ENCODE measurements at regions not wholly inside any gene's neighbourhood (a gene's known extent, or its start where the extent isn't known, plus 50 kb on each side); places are given as distances from the start of the nearest gene placed in this dataset.

DNA sequence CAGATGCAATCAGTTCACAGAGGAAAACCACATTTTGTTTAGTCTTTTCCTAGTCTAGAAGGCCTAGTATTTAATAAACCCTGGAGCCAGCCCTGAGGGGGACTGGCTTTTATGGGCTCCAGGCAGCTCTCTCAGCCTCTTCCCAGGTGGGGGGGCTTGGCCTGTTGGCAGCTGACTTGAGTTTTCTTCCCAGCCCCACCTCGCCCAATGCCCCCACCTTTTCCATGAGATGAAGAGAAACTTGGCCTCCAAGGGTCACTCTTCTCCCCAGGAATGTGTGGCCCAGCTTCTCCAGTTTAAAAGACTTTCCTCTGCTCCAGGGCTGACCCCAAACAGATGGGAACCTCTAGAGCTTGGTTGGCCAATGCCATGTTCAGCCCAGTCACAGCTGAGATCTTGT is 196.1 kb downstream of the BMP7 start:
- Mint-ChIP-seq H3K36me3 (ENCODE audit: low read depth) (no peaks in the 10 kb centered on the region), H3K4me1 (no peaks in the 10 kb centered on the region), H3K27me3 (peaks cover 25% of the 10 kb centered on the region), H3K9me3 (no peaks in the 10 kb centered on the region), H3K27ac (no peak overlapping the region), H3K4me3 (no peak overlapping the region)
- intact Hi-C loops (cut with micrococcal nuclease): no loop called here
- no peak for DNase-seq

- DNase-seq: no peak
- intact Hi-C loops (cut with micrococcal nuclease): no loop called here
- no peak overlapping the region for H3K4me3 Mint-ChIP-seq
Measured at GRCh38 chr20:57071283-57071731, 195.1 kb downstream of the BMP7 start.

GRCh38 chr20:57071954-57072583 is 194.4 kb downstream of the BMP7 start:
- intact Hi-C loops (cut with micrococcal nuclease): no loop called here
- H3K4me3 Mint-ChIP-seq: no peak overlapping the region
- H3K27ac Mint-ChIP-seq: no peak overlapping the region
- no peaks in the 10 kb centered on the region for H3K4me1 Mint-ChIP-seq
- no peak for DNase-seq
- H3K27me3 Mint-ChIP-seq: peaks cover 19% of the 10 kb centered on the region
- H3K9me3 Mint-ChIP-seq: peaks cover 4% of the 10 kb centered on the region
- H3K36me3 Mint-ChIP-seq (ENCODE audit: low read depth): no peaks in the 10 kb centered on the region

More at GRCh38 chr20:57071283-57071731, 195.1 kb downstream of the BMP7 start:
- Mint-ChIP-seq H3K27me3 (peaks cover 19% of the 10 kb centered on the region), H3K4me1 (no peaks in the 10 kb centered on the region), H3K9me3 (no peaks in the 10 kb centered on the region), H3K27ac (no peak overlapping the region), H3K36me3 (ENCODE audit: low read depth) (no peaks in the 10 kb centered on the region)

DNA sequence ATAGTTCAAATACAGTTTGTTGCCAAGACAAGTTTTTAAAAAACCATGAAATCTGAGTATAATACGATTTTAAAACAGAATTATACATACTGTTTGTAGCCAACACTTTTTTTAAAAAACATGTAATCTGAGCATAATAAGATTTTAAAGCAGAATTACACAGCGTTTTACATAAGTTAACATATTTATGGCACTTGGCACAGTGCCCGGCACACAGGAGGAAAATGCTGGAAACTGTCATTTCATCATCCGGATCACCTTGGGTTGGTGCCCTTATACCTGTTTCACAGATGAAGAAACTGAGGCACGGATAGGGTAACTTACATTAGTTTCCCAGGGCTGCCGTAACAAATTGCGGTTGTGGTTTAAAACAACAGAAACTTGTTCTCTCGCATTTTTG is 193.0 kb downstream of the BMP7 start:
- H3K27ac Mint-ChIP-seq: no peak overlapping the region
- peaks cover 15% of the 10 kb centered on the region for H3K27me3 Mint-ChIP-seq
- peaks cover 5% of the 10 kb centered on the region for H3K9me3 Mint-ChIP-seq
- H3K4me3 Mint-ChIP-seq: no peak overlapping the region
- intact Hi-C loops (cut with micrococcal nuclease): no loop called here
- no peaks in the 10 kb centered on the region for H3K36me3 Mint-ChIP-seq (ENCODE audit: low read depth)
- DNase-seq: no peak
- no peaks in the 10 kb centered on the region for H3K4me1 Mint-ChIP-seq

- no peak for DNase-seq
- H3K4me1 Mint-ChIP-seq: no peaks in the 10 kb centered on the region
- peaks cover 15% of the 10 kb centered on the region for H3K27me3 Mint-ChIP-seq
- intact Hi-C loops (cut with micrococcal nuclease): no loop called here
- peaks cover 13% of the 10 kb centered on the region for H3K9me3 Mint-ChIP-seq
- no peak overlapping the region for H3K27ac Mint-ChIP-seq
- H3K36me3 Mint-ChIP-seq (ENCODE audit: low read depth): no peaks in the 10 kb centered on the region
- H3K4me3 Mint-ChIP-seq: no peak overlapping the region
Measured at GRCh38 chr20:57074386-57074785, 192.1 kb downstream of the BMP7 start.

- Mint-ChIP-seq H3K27me3 (peaks cover 15% of the 10 kb centered on the region), H3K4me3 (no peak overlapping the region), H3K9me3 (peaks cover 13% of the 10 kb centered on the region), H3K36me3 (ENCODE audit: low read depth) (no peaks in the 10 kb centered on the region), H3K4me1 (no peaks in the 10 kb centered on the region), H3K27ac (no peak overlapping the region)
- intact Hi-C loops (cut with micrococcal nuclease): no loop called here
- DNase-seq: no peak
Measured at GRCh38 chr20:57075181-57075580, 191.3 kb downstream of the BMP7 start.

DNA sequence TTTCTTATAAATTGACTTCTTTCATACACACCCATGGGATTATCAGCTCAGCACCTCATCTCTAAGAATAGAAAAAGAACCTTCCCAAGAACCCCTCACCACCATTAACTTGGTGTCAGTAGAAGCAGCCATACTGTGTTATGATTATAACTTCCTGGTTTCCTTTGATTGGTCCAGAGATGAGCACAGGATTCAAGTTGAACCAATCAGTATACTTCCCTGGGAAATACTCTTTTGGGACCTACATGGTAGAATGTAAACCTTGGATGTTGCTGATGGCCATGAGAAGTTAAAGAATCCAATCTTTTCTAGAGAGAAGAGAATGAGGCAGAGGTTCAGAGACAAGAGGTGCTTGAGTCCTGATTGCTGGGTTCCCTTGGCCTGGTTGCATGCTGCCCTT is 190.8 kb downstream of the BMP7 start:
- H3K4me3 Mint-ChIP-seq: no peak overlapping the region

DNA sequence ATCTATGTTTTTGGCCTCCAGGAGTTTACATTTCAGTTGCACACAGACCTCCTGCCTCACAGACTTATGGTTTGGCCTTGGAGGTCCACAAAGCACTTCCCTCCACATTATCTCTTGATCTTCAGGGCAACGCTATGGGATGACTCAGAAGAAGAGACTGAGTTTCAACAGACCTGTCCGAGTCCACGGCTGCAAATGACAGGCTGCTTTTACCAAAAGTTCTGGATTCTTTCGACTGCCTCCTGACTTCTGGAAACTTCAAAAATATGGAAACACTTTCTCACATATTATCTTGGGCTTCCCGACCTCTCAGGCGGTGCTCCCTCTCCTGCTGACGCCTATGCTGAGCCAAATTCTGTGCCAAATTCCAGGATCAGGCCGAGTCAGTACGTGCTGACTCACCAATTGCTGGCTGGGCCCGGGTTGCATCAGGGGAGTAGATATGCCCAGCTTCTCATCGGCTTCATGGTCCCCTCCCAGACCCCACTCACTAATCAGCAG is 190.2 kb downstream of the BMP7 start:
- no peaks in the 10 kb centered on the region for H3K4me1 Mint-ChIP-seq

More for the DNA sequence above, 190.8 kb downstream of the BMP7 start:
- intact Hi-C loops (cut with micrococcal nuclease): no loop called here
- peaks cover 13% of the 10 kb centered on the region for H3K27me3 Mint-ChIP-seq
- H3K4me1 Mint-ChIP-seq: no peaks in the 10 kb centered on the region
- peaks cover 13% of the 10 kb centered on the region for H3K9me3 Mint-ChIP-seq
- no peaks in the 10 kb centered on the region for H3K36me3 Mint-ChIP-seq (ENCODE audit: low read depth)
- no peak for DNase-seq
- H3K27ac Mint-ChIP-seq: no peak overlapping the region

DNA sequence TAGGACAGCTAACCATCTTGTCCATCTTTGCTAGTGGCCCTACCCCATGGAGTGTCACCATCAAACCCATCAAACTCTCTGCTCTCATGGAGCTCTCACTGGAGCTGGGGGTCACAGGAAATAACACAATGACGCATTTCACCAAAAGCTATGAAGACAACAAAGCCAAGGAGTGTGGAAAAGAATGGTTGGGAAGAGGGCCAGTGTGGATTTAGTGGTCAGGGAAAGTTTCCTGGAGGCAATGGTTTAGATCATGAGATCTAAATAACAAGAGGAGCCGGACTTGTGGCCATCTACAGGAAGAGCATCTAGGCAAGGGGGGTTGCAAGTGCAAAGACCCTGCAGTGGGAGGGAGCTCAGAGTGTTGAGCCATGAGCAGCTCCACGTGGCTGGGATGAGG is 189.5 kb downstream of the BMP7 start:
- Mint-ChIP-seq H3K4me1 (no peaks in the 10 kb centered on the region), H3K36me3 (ENCODE audit: low read depth) (no peaks in the 10 kb centered on the region), H3K27me3 (peaks cover 3% of the 10 kb centered on the region), H3K27ac (no peak overlapping the region), H3K9me3 (peaks cover 13% of the 10 kb centered on the region), H3K4me3 (no peak overlapping the region)
- intact Hi-C loops (cut with micrococcal nuclease): no loop called here
- no peak for DNase-seq

More for the DNA sequence above, 190.2 kb downstream of the BMP7 start:
- Mint-ChIP-seq H3K4me3 (no peak overlapping the region), H3K27ac (no peak overlapping the region), H3K36me3 (ENCODE audit: low read depth) (no peaks in the 10 kb centered on the region), H3K9me3 (peaks cover 13% of the 10 kb centered on the region), H3K27me3 (peaks cover 10% of the 10 kb centered on the region)
- intact Hi-C loops (cut with micrococcal nuclease): no loop called here
- DNase-seq: no peak

DNA sequence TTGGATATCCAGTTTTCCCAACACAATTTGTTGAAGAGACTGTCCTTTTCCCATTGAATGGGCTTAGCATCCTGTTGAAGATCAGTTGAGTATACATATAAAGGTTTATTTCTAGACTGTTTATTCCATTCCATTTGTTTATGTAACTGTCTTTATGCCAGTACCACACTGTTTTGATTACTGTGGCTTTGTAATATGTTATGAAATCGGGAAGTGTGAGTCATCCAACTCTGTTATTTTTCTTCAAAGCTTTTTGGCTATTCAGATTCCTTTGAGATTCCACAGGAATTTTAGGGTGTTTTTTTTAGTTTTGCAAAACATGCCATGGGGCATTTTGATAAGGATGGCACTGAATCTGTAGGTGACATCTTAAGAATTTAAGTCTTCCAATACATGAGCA is 188.3 kb downstream of the BMP7 start:
- Mint-ChIP-seq H3K36me3 (ENCODE audit: low read depth) (no peaks in the 10 kb centered on the region), H3K27ac (no peak overlapping the region), H3K9me3 (peaks cover 13% of the 10 kb centered on the region), H3K4me1 (no peaks in the 10 kb centered on the region), H3K4me3 (no peak overlapping the region), H3K27me3 (no peaks in the 10 kb centered on the region)
- intact Hi-C loops (cut with micrococcal nuclease): no loop called here
- no peak for DNase-seq

- Mint-ChIP-seq H3K9me3 (peaks cover 13% of the 10 kb centered on the region), H3K36me3 (ENCODE audit: low read depth) (no peaks in the 10 kb centered on the region), H3K27ac (no peak overlapping the region), H3K4me1 (no peaks in the 10 kb centered on the region), H3K27me3 (no peaks in the 10 kb centered on the region), H3K4me3 (no peak overlapping the region)
- intact Hi-C loops (cut with micrococcal nuclease): no loop called here
- no peak for DNase-seq
Measured at GRCh38 chr20:57079031-57080005, 187.1 kb downstream of the BMP7 start.

GRCh38 chr20:57080796-57081195 is 185.6 kb downstream of the BMP7 start:
- no peaks in the 10 kb centered on the region for H3K27me3 Mint-ChIP-seq
- intact Hi-C loops (cut with micrococcal nuclease): no loop called here
- H3K36me3 Mint-ChIP-seq (ENCODE audit: low read depth): no peaks in the 10 kb centered on the region
- H3K9me3 Mint-ChIP-seq: peaks cover 13% of the 10 kb centered on the region
- DNase-seq: no peak
- H3K4me1 Mint-ChIP-seq: no peaks in the 10 kb centered on the region
- H3K4me3 Mint-ChIP-seq: no peak overlapping the region
- no peak overlapping the region for H3K27ac Mint-ChIP-seq

DNA sequence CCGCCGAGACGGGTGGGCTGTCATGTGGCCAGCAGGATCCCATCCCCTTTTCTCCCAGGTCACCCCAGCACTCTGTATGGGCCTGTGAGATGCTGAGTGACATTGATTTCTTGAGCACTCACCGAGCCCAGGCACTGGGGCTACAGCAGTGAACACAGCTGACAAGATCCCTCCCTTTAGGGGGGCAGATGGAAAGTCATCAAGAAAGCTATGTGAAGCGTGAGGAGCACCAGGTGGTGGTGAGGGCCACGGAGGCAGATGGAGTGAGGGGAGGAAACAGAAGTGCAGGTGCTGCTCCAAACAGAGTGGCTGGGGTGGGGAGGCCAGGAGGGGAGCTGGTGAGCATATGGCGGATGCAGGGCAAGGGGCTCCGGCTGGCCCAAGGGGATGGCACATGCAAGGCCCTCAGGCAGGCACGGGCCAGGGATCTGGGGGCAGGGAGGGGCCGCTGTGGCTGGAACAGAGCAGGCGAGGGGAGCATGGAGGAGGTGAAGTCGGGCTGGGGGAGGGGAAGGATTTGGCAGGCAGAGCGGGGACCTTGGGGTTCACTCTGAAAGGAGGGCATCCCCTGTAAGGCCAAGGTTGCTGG is 184.0 kb downstream of the BMP7 start:
- intact Hi-C loops (cut with micrococcal nuclease): no loop called here
- Mint-ChIP-seq H3K36me3 (ENCODE audit: low read depth) (no peaks in the 10 kb centered on the region), H3K27ac (no peak overlapping the region), H3K4me1 (no peaks in the 10 kb centered on the region), H3K4me3 (no peak overlapping the region), H3K27me3 (no peaks in the 10 kb centered on the region), H3K9me3 (peaks cover 8% of the 10 kb centered on the region)
- no peak for DNase-seq

GRCh38 chr20:57083072-57083471 is 183.4 kb downstream of the BMP7 start:
- DNase-seq: no peak
- H3K9me3 Mint-ChIP-seq: peaks cover 8% of the 10 kb centered on the region
- intact Hi-C loops (cut with micrococcal nuclease): no loop called here
- no peaks in the 10 kb centered on the region for H3K4me1 Mint-ChIP-seq
- H3K4me3 Mint-ChIP-seq: no peak overlapping the region
- H3K27me3 Mint-ChIP-seq: no peaks in the 10 kb centered on the region
- no peak overlapping the region for H3K27ac Mint-ChIP-seq
- H3K36me3 Mint-ChIP-seq (ENCODE audit: low read depth): no peaks in the 10 kb centered on the region

Data from activated CD4-positive, alpha-beta T cell treated with anti-CD3 and anti-CD28 coated beads, Interleukin-2, amount 10 ng/mL, durations not matched to agents 24 days and 14 days (primary cell).